ENCODE measurements at regions not wholly inside any gene's neighbourhood (a gene's known extent, or its start where the extent isn't known, plus 50 kb on each side); places are given as distances from the start of the nearest gene placed in this dataset.

DNA sequence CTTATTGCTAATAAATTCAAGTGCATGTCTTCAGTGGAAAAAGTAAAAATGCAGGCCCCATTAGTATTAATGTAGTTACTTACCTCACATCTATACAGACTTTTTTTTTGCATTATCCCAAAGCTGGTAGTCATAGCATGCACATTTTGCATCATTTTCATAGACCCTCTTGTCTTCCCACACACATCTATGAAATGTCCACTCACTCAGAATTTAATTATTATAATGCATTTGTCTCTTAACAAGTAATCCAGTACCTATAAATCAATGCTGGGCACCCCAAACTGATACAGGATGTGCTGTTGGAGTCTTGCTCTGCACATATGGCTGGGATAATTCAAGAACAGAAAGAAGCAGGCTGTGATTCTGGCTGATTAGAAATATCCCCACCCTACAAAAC is 370.4 kb upstream of the FAT3 start:
- TF ChIP-seq NFE2L1 (CRISPR knock-in tag; IDR thresholded peaks at IDR 0.05) (no peak), GABPB1 (CRISPR knock-in tag; IDR thresholded peaks at IDR 0.05) (no peak), TP53 (CRISPR knock-in tag; IDR thresholded peaks at IDR 0.05) (no peak), ZNF232 (CRISPR knock-in tag; IDR thresholded peaks at IDR 0.05) (no peak), ZNF317 (CRISPR knock-in tag; IDR thresholded peaks at IDR 0.05; ENCODE audit: borderline replicate concordance, low read depth) (no peak), SMAD4 (CRISPR knock-in tag; IDR thresholded peaks at IDR 0.05) (no peak)
- TF ChIP-seq, protein P1, sequence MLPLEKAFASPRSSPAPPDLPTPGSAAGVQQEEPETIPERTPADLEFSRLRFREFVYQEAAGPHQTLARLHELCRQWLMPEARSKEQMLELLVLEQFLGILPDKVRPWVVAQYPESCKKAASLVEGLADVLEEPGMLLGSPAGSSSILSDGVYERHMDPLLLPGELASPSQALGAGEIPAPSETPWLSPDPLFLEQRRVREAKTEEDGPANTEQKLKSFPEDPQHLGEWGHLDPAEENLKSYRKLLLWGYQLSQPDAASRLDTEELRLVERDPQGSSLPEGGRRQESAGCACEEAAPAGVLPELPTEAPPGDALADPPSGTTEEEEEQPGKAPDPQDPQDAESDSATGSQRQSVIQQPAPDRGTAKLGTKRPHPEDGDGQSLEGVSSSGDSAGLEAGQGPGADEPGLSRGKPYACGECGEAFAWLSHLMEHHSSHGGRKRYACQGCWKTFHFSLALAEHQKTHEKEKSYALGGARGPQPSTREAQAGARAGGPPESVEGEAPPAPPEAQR (CRISPR knock-in tag; IDR thresholded peaks at IDR 0.05): no peak
- TF ChIP-seq, protein P2, sequence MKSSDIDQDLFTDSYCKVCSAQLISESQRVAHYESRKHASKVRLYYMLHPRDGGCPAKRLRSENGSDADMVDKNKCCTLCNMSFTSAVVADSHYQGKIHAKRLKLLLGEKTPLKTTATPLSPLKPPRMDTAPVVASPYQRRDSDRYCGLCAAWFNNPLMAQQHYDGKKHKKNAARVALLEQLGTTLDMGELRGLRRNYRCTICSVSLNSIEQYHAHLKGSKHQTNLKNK (CRISPR knock-in tag; IDR thresholded peaks at IDR 0.05): no peak
- TF ChIP-seq, protein P3, sequence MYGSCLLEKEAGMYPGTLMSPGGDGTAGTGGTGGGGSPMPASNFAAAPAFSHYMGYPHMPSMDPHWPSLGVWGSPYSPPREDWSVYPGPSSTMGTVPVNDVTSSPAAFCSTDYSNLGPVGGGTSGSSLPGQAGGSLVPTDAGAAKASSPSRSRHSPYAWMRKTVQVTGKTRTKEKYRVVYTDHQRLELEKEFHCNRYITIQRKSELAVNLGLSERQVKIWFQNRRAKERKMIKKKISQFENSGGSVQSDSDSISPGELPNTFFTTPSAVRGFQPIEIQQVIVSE (CRISPR knock-in tag; IDR thresholded peaks at IDR 0.05; ENCODE audit: borderline replicate concordance): no peak
- TF ChIP-seq, protein P4, sequence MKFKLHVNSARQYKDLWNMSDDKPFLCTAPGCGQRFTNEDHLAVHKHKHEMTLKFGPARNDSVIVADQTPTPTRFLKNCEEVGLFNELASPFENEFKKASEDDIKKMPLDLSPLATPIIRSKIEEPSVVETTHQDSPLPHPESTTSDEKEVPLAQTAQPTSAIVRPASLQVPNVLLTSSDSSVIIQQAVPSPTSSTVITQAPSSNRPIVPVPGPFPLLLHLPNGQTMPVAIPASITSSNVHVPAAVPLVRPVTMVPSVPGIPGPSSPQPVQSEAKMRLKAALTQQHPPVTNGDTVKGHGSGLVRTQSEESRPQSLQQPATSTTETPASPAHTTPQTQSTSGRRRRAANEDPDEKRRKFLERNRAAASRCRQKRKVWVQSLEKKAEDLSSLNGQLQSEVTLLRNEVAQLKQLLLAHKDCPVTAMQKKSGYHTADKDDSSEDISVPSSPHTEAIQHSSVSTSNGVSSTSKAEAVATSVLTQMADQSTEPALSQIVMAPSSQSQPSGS (CRISPR knock-in tag; IDR thresholded peaks at IDR 0.05; ENCODE audit: borderline replicate concordance, low read depth): no peak
- TF ChIP-seq, protein P5, sequence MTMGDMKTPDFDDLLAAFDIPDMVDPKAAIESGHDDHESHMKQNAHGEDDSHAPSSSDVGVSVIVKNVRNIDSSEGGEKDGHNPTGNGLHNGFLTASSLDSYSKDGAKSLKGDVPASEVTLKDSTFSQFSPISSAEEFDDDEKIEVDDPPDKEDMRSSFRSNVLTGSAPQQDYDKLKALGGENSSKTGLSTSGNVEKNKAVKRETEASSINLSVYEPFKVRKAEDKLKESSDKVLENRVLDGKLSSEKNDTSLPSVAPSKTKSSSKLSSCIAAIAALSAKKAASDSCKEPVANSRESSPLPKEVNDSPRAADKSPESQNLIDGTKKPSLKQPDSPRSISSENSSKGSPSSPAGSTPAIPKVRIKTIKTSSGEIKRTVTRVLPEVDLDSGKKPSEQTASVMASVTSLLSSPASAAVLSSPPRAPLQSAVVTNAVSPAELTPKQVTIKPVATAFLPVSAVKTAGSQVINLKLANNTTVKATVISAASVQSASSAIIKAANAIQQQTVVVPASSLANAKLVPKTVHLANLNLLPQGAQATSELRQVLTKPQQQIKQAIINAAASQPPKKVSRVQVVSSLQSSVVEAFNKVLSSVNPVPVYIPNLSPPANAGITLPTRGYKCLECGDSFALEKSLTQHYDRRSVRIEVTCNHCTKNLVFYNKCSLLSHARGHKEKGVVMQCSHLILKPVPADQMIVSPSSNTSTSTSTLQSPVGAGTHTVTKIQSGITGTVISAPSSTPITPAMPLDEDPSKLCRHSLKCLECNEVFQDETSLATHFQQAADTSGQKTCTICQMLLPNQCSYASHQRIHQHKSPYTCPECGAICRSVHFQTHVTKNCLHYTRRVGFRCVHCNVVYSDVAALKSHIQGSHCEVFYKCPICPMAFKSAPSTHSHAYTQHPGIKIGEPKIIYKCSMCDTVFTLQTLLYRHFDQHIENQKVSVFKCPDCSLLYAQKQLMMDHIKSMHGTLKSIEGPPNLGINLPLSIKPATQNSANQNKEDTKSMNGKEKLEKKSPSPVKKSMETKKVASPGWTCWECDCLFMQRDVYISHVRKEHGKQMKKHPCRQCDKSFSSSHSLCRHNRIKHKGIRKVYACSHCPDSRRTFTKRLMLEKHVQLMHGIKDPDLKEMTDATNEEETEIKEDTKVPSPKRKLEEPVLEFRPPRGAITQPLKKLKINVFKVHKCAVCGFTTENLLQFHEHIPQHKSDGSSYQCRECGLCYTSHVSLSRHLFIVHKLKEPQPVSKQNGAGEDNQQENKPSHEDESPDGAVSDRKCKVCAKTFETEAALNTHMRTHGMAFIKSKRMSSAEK (CRISPR knock-in tag; IDR thresholded peaks at IDR 0.05; ENCODE audit: borderline replicate concordance): no peak
- TF ChIP-seq, protein P6, sequence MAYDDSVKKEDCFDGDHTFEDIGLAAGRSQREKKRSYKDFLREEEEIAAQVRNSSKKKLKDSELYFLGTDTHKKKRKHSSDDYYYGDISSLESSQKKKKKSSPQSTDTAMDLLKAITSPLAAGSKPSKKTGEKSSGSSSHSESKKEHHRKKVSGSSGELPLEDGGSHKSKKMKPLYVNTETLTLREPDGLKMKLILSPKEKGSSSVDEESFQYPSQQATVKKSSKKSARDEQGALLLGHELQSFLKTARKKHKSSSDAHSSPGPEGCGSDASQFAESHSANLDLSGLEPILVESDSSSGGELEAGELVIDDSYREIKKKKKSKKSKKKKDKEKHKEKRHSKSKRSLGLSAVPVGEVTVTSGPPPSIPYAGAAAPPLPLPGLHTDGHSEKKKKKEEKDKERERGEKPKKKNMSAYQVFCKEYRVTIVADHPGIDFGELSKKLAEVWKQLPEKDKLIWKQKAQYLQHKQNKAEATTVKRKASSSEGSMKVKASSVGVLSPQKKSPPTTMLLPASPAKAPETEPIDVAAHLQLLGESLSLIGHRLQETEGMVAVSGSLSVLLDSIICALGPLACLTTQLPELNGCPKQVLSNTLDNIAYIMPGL (CRISPR knock-in tag; IDR thresholded peaks at IDR 0.05): no peak
- Mint-ChIP-seq H3K36me3 (no peaks in the 10 kb centered on the region), H3K27me3 (ENCODE audit: low read depth) (no peaks in the 10 kb centered on the region), H3K9me3 (no peaks in the 10 kb centered on the region), H3K27ac (no peak overlapping the region), H3K4me1 (peaks cover 13% of the 10 kb centered on the region), H3K4me3 (no peak overlapping the region)
- ChIA-PET POLR2A (no interaction called here), CTCF (no interaction called here)
- DNase-seq (ENCODE audit: low spot score) (no peak), ATAC-seq (no peak)

DNA sequence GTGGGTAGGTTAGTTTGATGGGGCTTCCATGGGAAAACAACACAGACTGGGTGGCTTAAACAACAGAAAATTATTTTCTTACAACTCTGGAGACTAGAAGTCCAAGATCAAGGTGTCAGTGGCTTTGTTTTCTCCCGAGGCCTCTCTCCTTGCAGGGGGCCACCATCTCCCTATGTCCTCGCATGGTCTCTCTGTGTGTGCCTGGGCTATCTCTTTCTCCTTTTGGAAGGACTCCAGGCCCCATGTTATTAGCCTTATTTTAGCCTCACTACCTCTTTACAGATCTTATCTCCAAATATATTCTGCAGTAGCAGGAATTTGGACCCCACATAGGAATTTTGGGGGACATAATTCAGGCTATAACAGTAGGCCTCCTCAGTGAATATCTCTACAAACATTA is 372.7 kb upstream of the FAT3 start:
- H3K36me3 Mint-ChIP-seq: no peaks in the 10 kb centered on the region
- peaks cover 13% of the 10 kb centered on the region for H3K4me1 Mint-ChIP-seq
- no peaks in the 10 kb centered on the region for H3K27me3 Mint-ChIP-seq (ENCODE audit: low read depth)
- H3K9me3 Mint-ChIP-seq: no peaks in the 10 kb centered on the region
- CTCF ChIA-PET: no interaction called here
- H3K27ac Mint-ChIP-seq: no peak overlapping the region
- ATAC-seq (no peak), DNase-seq (ENCODE audit: low spot score) (no peak)
- no peak overlapping the region for H3K4me3 Mint-ChIP-seq
- POLR2A ChIA-PET: no interaction called here
- TF ChIP-seq ZNF317 (CRISPR knock-in tag; IDR thresholded peaks at IDR 0.05; ENCODE audit: borderline replicate concordance, low read depth): no peak
- no peak for TF ChIP-seq TEAD4 (CRISPR knock-in tag; IDR thresholded peaks at IDR 0.05)
- TF ChIP-seq, protein P7, sequence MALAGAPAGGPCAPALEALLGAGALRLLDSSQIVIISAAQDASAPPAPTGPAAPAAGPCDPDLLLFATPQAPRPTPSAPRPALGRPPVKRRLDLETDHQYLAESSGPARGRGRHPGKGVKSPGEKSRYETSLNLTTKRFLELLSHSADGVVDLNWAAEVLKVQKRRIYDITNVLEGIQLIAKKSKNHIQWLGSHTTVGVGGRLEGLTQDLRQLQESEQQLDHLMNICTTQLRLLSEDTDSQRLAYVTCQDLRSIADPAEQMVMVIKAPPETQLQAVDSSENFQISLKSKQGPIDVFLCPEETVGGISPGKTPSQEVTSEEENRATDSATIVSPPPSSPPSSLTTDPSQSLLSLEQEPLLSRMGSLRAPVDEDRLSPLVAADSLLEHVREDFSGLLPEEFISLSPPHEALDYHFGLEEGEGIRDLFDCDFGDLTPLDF (CRISPR knock-in tag; IDR thresholded peaks at IDR 0.05): no peak
- TF ChIP-seq EMX1 (CRISPR knock-in tag; IDR thresholded peaks at IDR 0.05): no peak
- no peak for TF ChIP-seq SMAD4 (CRISPR knock-in tag; IDR thresholded peaks at IDR 0.05)
- TF ChIP-seq, protein P8, sequence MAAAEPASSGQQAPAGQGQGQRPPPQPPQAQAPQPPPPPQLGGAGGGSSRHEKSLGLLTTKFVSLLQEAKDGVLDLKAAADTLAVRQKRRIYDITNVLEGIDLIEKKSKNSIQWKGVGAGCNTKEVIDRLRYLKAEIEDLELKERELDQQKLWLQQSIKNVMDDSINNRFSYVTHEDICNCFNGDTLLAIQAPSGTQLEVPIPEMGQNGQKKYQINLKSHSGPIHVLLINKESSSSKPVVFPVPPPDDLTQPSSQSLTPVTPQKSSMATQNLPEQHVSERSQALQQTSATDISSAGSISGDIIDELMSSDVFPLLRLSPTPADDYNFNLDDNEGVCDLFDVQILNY (CRISPR knock-in tag; IDR thresholded peaks at IDR 0.05): no peak
- TF ChIP-seq NFYB (CRISPR knock-in tag; conservative IDR thresholded peaks at IDR 0.05; ENCODE audit: low read depth): no peak
- no peak for TF ChIP-seq ZNF671 (CRISPR knock-in tag; IDR thresholded peaks at IDR 0.05)
- TF ChIP-seq RELA (CRISPR knock-in tag; IDR thresholded peaks at IDR 0.05; ENCODE audit: borderline replicate concordance): no peak
- TF ChIP-seq, protein P9, sequence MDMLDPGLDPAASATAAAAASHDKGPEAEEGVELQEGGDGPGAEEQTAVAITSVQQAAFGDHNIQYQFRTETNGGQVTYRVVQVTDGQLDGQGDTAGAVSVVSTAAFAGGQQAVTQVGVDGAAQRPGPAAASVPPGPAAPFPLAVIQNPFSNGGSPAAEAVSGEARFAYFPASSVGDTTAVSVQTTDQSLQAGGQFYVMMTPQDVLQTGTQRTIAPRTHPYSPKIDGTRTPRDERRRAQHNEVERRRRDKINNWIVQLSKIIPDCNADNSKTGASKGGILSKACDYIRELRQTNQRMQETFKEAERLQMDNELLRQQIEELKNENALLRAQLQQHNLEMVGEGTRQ (CRISPR knock-in tag; IDR thresholded peaks at IDR 0.05): no peak
- TF ChIP-seq KAT7 (CRISPR knock-in tag; IDR thresholded peaks at IDR 0.05; ENCODE audit: borderline replicate concordance): no peak
- TF ChIP-seq GRHL2 (CRISPR knock-in tag; IDR thresholded peaks at IDR 0.05; ENCODE audit: insufficient replicate concordance, severe bottlenecking): no peak
